ENCODE measurements at regions not wholly inside any gene's neighbourhood (a gene's known extent, or its start where the extent isn't known, plus 50 kb on each side); places are given as distances from the start of the nearest gene placed in this dataset.
"Not testable (repeated sequence)": the region's sequence is repeated elsewhere in the genome, so short reads cannot be mapped to it uniquely, and the experiment has no call there.

DNA sequence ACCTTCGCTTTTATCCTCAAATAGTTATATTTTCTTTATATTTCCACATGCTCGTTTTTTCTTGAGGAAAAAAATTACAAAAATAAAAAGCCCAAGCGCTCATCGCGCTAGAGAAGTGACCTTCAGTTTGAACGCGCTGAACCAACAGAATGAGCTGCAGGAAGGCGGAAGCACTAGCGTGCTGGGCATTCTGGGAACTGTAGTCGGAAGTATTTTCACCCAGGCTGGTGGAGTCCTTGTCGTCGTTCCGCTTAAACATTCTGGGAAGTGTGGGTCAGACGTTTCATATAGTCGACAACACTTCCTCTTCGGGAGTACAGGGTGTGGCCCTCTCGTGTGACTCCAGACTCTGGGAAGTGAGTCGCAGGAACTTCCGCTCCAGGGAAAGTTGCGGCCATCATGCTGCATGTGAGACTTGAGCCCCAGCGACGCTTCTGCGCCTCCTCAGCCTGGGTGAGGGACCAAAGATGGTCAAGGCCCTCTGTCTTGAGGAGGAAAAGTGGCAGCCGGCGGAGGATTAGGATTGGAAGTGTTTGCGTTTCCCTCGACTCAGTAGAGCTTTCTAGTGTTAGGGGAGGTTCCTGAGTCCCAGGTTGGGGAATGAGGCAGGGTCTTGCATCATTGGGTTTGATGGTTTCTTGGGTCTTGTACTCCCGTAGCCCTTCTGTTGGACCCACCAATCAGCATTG is 84.1 kb upstream of the GPR39 start:
- peak; percentile 12 for DNase-seq

GRCh38 chr2:132337135-132337534 is 79.5 kb upstream of the GPR39 start:
- DNase-seq: not testable (repeated sequence)

DNA sequence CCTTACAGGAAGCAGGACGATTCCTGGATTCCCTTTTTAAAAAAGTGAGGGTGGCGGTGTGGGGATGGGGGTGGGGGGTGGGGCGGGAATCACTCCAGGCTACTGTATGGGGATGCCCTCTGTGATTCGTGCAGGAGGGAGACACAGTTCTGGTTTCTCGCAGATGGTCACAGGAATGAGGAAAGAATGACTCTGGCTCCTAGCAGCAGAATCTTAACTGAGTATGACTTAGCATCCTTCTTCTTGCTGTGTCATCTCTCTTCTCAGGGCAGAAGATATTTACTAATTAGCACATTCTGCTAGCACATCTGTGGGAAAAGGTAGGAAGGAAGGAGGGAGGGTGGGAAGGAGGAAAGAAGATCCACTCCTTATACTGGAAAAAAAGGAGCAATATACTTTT is 78.8 kb upstream of the GPR39 start:
- not testable (repeated sequence) for DNase-seq

GRCh38 chr2:132347041-132347780 is 69.4 kb upstream of the GPR39 start:
- DNase-seq: peak; percentile 80

DNA sequence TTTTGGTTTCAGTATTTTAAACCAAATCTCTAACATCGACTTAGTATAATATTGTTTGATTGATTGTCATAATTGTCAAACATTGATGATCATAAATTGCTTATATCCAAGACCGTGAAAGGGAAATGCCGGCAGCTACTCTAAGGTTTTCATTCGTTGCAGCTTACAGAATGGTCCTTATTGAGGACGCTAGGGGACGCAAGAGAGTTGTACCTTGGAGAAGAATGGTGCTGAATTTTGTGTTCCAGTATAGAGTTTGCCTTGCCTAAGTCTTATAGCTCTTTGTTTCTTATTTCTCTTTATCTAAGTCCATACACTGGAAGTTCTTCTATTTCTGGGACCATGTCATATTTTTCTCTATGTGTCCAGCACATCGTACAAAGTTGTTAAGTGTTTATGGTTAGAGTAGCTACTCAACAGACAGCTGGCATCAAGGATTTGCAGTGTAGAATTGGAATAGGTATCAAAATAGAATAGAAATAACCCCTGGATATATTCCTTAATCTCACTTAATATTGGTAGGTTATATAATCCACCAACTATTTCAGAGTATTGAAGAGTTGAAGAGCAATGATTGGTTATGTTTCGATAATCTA is 67.4 kb upstream of the GPR39 start:
- DNase-seq: peak; percentile 66

- DNase-seq: not testable (repeated sequence)
Observed at GRCh38 chr2:132351668-132352067, 64.9 kb upstream of the GPR39 start.

- DNase-seq: peak; percentile 81
Observed at GRCh38 chr2:132352481-132353001, 64.1 kb upstream of the GPR39 start.

GRCh38 chr2:132353380-132353779 is 63.2 kb upstream of the GPR39 start:
- not testable (repeated sequence) for DNase-seq

- not testable (repeated sequence) for DNase-seq
Observed at GRCh38 chr2:132360964-132361363, 55.6 kb upstream of the GPR39 start.

DNA sequence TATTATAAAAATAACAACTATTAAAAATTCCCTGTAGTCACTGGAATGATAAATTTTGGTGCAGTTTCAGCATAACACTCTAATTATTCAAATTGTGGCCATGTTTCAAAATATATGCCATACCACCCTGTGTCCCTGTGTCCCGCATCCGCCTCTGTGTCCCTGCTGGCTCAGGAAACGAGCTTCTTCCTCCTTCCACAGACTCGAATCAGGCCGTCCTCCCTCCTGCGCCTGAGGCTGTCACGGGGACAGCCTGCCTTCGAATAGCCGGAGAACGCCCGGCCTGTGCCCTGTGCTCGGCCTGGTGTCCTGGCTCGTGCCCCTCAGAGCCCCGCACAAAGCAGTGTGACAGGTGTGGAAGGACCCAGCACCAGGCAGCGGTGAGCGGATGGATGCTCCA is 55.1 kb upstream of the GPR39 start:
- DNase-seq: not testable (repeated sequence)

DNA sequence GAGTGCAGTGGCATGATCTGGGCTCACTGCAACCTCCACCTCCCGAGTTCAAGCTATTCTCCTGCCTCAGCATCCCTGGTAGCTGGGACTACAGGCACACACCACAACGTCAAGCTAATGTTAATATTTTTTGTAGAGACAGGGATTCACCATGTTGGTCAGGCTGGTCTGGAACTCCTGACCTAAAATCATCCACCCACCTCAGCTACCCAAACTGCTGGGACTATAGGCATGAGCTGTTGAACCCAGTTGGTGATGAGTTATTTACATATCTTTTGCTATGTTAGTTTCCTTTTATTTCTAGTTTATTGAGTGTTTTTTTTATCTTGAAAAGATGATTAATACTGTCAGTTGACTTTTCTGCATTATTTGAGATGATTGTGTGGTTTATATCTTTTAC is 53.3 kb upstream of the GPR39 start:
- not testable (repeated sequence) for DNase-seq

GRCh38 chr2:132365963-132366362 is 50.6 kb upstream of the GPR39 start:
- not testable (repeated sequence) for DNase-seq

- DNase-seq: no peak
Observed at GRCh38 chr2:132366421-132367180, 50.0 kb upstream of the GPR39 start.

Measured in NCI-H2227 treated with DMSO at 0.1 percent for 48 hours (cell line).